Common myeloid progenitor, CD34-positive (primary cell): ENCODE measurements at regions not wholly inside any gene's neighbourhood (a gene's known extent, or its start where the extent isn't known, plus 50 kb on each side); places are given as distances from the start of the nearest gene placed in this dataset.
"Not testable (repeated sequence)": the region's sequence is repeated elsewhere in the genome, so short reads cannot be mapped to it uniquely, and the experiment has no call there.

ENCODE experiments used
- CTCF ChIA-PET: fragments of 350-600 bp; sonication (Branson Sonifier 250); formaldehyde crosslinking; loops from one replicate; lab custom pipeline; 2021; ENCODE audit warnings: antibody characterized with exemption; lab: Charles Lee
- POLR2A ChIA-PET: fragments of 350-600 bp; sonication (Branson Sonifier 250); formaldehyde crosslinking; loops from one replicate; lab custom pipeline; 2021; ENCODE audit warnings: antibody characterized with exemption; lab: Charles Lee
- DNase-seq, 3 donors: peaks; one replicate each; pipeline versions ENCODE4 v3.0.0 to v3.0.0-alpha.2; 2013
- H3K27ac ChIP-seq, 2 experiments: 1 replicate in 1 of 2; 2 replicates in 1 of 2; pipeline ENCODE4 v1.7.0; 2013; ENCODE audit warnings: inconsistent platforms in 2 of 2, low read length in 2 of 2, mild to moderate bottlenecking in 2 of 2, low read depth in 1 of 2, moderate library complexity in 1 of 2; ENCODE audit not compliant: severe bottlenecking in 2 of 2, insufficient read depth in 1 of 2, poor library complexity in 1 of 2
- H3K27me3 ChIP-seq, 5 experiments: replicated peaks in 2 of 5; 1 replicate in 3 of 5; 2 replicates in 2 of 5; pipeline versions ENCODE4 v1.6.1 to v1.7.0; 2013; ENCODE audit warnings: low read length in 4 of 5, mild to moderate bottlenecking in 2 of 5, moderate library complexity in 2 of 5, inconsistent platforms in 1 of 5; ENCODE audit not compliant: insufficient read depth in 5 of 5, control insufficient read depth in 4 of 5
- H3K36me3 ChIP-seq, 4 experiments: 1 replicate in 2 of 4; 2 replicates in 2 of 4; pipeline versions ENCODE4 v1.6.1 to v1.7.0; 2013; ENCODE audit warnings: low read length in 3 of 4, control low read depth in 1 of 4, mild to moderate bottlenecking in 1 of 4; ENCODE audit not compliant: control insufficient read depth in 4 of 4, insufficient read depth in 4 of 4
- H3K4me1 ChIP-seq, 4 experiments: 1 replicate in 3 of 4; 2 replicates in 1 of 4; pipeline versions ENCODE4 v1.6.1 to v1.7.1; 2013; ENCODE audit warnings: low read length in 3 of 4, mild to moderate bottlenecking in 3 of 4, control low read depth in 1 of 4, inconsistent platforms in 1 of 4, moderate library complexity in 1 of 4; ENCODE audit not compliant: control insufficient read depth in 4 of 4, insufficient read depth in 4 of 4; ENCODE audit errors: control extremely low read depth in 1 of 4
- H3K4me3 ChIP-seq, 7 experiments: 1 replicate in 4 of 7; 2 replicates in 3 of 7; pipeline versions ENCODE4 v1.5.1 to v1.7.0; 2013; ENCODE audit warnings: mild to moderate bottlenecking in 7 of 7, low read length in 6 of 7, moderate library complexity in 6 of 7, inconsistent platforms in 2 of 7, low read depth in 2 of 7, control low read depth in 1 of 7; ENCODE audit not compliant: insufficient read depth in 4 of 7, control insufficient read depth in 1 of 7; ENCODE audit errors: extremely low read depth in 1 of 7
- H3K9me3 ChIP-seq, 5 experiments: 1 replicate in 4 of 5; 2 replicates in 1 of 5; pipeline versions ENCODE4 v1.6.1 to v1.7.1; 2013; ENCODE audit warnings: low read length in 4 of 5, mild to moderate bottlenecking in 2 of 5, inconsistent platforms in 1 of 5, low read depth in 1 of 5, moderate library complexity in 1 of 5; ENCODE audit not compliant: control insufficient read depth in 4 of 5, insufficient read depth in 2 of 5; ENCODE audit errors: control extremely low read depth in 1 of 5
- WGBS: methylation state at CpG from one replicate; pipeline ENCODE4 v1.1.5; 2013; ENCODE audit not compliant: insufficient coverage; 5-methylcytosine and 5-hydroxymethylcytosine counted together

- CTCF ChIA-PET, result no interaction called here
- H3K9me3 ChIP-seq, result peaks cover 0 to 32% (median 16%) of the 10 kb centered on the region in 5 experiments
- H3K36me3 ChIP-seq, result no peaks in the 10 kb centered on the region
- POLR2A ChIA-PET, result no interaction called here
- H3K27me3 ChIP-seq, result peaks cover 0 to 3% (median 0%) of the 10 kb centered on the region in 5 experiments
- H3K27ac ChIP-seq, result no peak overlapping the region
- no peaks in the 10 kb centered on the region for H3K4me1 ChIP-seq
- H3K4me3 ChIP-seq, result no peak overlapping the region
- DNase-seq, result no peak
- no CpG with 5 or more reads among the region's 1 CpG for WGBS
Observed at GRCh38 chr20:24853916-24854315, 95.2 kb upstream of the CST7 start.

DNA sequence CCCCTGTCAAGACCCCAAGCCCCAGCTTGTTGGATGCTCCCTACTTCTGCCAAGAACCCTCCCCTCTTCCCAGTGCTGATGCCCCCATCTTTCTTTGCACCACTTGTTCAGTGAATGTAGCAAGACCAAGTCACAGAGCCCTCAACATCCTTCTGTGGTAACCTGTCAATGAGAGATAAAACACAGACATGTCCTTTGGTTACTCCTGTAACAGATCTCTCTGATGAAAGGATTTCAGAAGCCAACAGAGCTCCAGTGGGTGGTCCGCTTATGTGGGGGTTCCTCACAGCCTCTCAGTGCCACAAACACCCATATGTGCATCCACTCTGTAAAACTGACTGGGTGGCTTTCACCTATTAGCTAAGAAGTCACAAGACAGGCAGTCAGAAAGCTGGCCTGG, 93.2 kb upstream of the CST7 start:
- Histone ChIP-seq H3K4me1 (no peaks in the 10 kb centered on the region), H3K4me3 (no peak overlapping the region), H3K9me3 (peaks cover 0 to 32% (median 18%) of the 10 kb centered on the region in 5 experiments), H3K27ac (no peak overlapping the region), H3K27me3 (no peaks in the 10 kb centered on the region), H3K36me3 (no peaks in the 10 kb centered on the region)
- ChIA-PET POLR2A (interaction anchor here (0.6 kb wide), 1 partner anchor 1088 kb away, joined by 3 read pairs; no protein-coding TSS in a partner anchor), CTCF (interaction anchor here (1.4 kb wide), 1 partner anchor 293 kb away, joined by 3 read pairs; no protein-coding TSS in a partner anchor)
- WGBS, result 100% methylated on average over 1 of the region's 1 CpG
- no peak for DNase-seq

GRCh38 chr20:24858500-24858899, 90.6 kb upstream of the CST7 start:
- CTCF ChIA-PET, DNase-seq, H3K27me3 ChIP-seq, H3K4me3 ChIP-seq, H3K27ac ChIP-seq, H3K4me1 ChIP-seq, H3K36me3 ChIP-seq, POLR2A ChIA-PET: not testable (repeated sequence)
- H3K9me3 ChIP-seq, result peaks cover 0 to 29% (median 18%) of the 10 kb centered on the region in 5 experiments
- 96% methylated on average over 7 of the region's 9 CpGs for WGBS

DNA sequence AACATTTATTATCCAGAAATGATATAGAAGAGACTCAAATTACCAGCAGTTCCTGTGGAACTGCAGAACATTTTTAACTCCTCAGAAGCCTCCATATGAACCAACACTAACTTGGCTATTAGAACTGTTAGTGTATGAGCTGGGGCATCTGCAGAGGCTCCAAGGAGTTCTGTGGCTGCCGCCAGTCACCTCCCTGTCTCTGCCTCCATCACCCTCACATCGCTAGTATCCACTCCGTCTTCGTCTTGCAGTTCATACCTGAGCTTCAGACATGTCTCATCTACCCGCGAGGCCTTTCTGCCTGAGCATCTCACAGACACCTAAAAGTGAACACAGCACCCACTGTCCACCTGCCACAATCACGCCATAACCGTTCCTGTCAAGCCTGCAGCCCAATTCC, 89.5 kb upstream of the CST7 start:
- no peak overlapping the region for H3K27ac ChIP-seq
- 97% methylated on average over 8 of the region's 8 CpGs for WGBS
- no peaks in the 10 kb centered on the region for H3K27me3 ChIP-seq
- ChIA-PET POLR2A (no interaction called here), CTCF (interaction anchor here (0.6 kb wide), 1 partner anchor 57 kb away, joined by 3 read pairs; no protein-coding TSS in a partner anchor)
- H3K36me3 ChIP-seq, result no peaks in the 10 kb centered on the region
- H3K9me3 ChIP-seq, result peaks cover 0 to 23% (median 16%) of the 10 kb centered on the region in 5 experiments
- H3K4me3 ChIP-seq, result no peak overlapping the region
- no peaks in the 10 kb centered on the region for H3K4me1 ChIP-seq
- no peak for DNase-seq

GRCh38 chr20:24862186-24862585, 86.9 kb upstream of the CST7 start:
- Histone ChIP-seq H3K27ac (no peak overlapping the region), H3K4me3 (no peak overlapping the region), H3K4me1 (no peaks in the 10 kb centered on the region), H3K27me3 (no peaks in the 10 kb centered on the region), H3K36me3 (no peaks in the 10 kb centered on the region), H3K9me3 (peaks cover 0 to 29% (median 20%) of the 10 kb centered on the region in 5 experiments)
- ChIA-PET POLR2A (no interaction called here), CTCF (no interaction called here)
- DNase-seq, result no peak
- WGBS, result 79% methylated on average over 4 of the region's 4 CpGs

DNA sequence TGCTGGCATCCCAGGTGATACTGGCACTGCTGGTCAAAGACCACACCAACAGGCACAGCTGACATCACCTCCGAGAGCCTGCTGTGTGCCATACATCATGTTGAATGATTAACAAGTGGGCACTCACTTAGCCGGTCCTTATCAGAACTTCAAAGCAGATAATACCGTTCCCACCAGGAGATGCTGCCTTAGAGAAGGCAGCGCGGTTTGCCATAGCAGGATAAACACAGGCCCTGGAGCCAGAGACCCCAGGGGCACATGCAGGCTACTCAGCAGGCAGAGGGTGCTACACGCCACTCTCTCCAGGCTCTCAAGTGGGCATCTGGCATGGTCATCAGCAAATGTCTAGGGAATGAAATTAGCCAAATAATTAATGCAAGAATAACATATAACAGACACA, 86.5 kb upstream of the CST7 start:
- 87% methylated on average over 5 of the region's 6 CpGs for WGBS
- H3K9me3 ChIP-seq, result peaks cover 0 to 25% (median 20%) of the 10 kb centered on the region in 5 experiments
- no peaks in the 10 kb centered on the region for H3K27me3 ChIP-seq
- H3K27ac ChIP-seq, result no peak overlapping the region
- H3K4me1 ChIP-seq, result no peaks in the 10 kb centered on the region
- H3K4me3 ChIP-seq, result no peak overlapping the region
- no peaks in the 10 kb centered on the region for H3K36me3 ChIP-seq
- no peak for DNase-seq
- ChIA-PET CTCF (no interaction called here), POLR2A (no interaction called here)

- no peak for DNase-seq
- Histone ChIP-seq H3K27ac (no peak overlapping the region), H3K4me1 (no peaks in the 10 kb centered on the region), H3K9me3 (peaks cover 0 to 23% (median 18%) of the 10 kb centered on the region in 5 experiments), H3K27me3 (no peaks in the 10 kb centered on the region), H3K4me3 (no peak overlapping the region), H3K36me3 (no peaks in the 10 kb centered on the region)
- 100% methylated on average over 2 of the region's 2 CpGs for WGBS
- POLR2A ChIA-PET, result no interaction called here
- CTCF ChIA-PET, result no interaction called here
Observed at GRCh38 chr20:24863356-24863755, 85.7 kb upstream of the CST7 start.
